IMR-90 (cell line): ENCODE measurements at regions not wholly inside any gene's neighbourhood (a gene's known extent, or its start where the extent isn't known, plus 50 kb on each side); places are given as distances from the start of the nearest gene placed in this dataset.

Experiments
- ATAC-seq: fragments of 200-7000 bp; cut with Tn5 transposase; 2 replicates; pipeline ENCODE4 v1.9.1; 2020; ENCODE audit warnings: low read depth, mild to moderate bottlenecking, moderate library complexity
- BruUV-seq: library from RNA; stranded (reverse); fragments of 400-500 nt; replicated peaks from 2 replicates; lab custom pipeline; 2021; lab: Mats Ljungman, UMichigan
- CTCF ChIA-PET: fragments of 300-600 bp; formaldehyde crosslinking; extraction: SDS; loops from one replicate; lab custom pipeline; 2021; ENCODE audit warnings: antibody characterized with exemption; lab: Yijun Ruan, JAX
- POLR2A ChIA-PET: fragments of 300-600 bp; sonication (Branson Sonifier 250); formaldehyde crosslinking; loops from one replicate; lab custom pipeline; 2022; ENCODE audit warnings: antibody characterized with exemption; ENCODE audit not compliant: unreplicated experiment; lab: Charles Lee
- DNase-seq: peaks from one replicate; pipeline ENCODE4 v3.0.0; 2013
- H2AFZ ChIP-seq: replicated peaks from 2 replicates; pipeline ENCODE3; 2013; ENCODE audit warnings: low read length, mild to moderate bottlenecking; ENCODE audit not compliant: poor library complexity
- H2AK5ac ChIP-seq: 2 replicates; pipeline ENCODE4 v1.6.1; 2013; ENCODE audit warnings: low read depth, low read length, inconsistent platforms
- H2AK9ac ChIP-seq: replicated peaks from 2 replicates; pipeline ENCODE3; 2013; ENCODE audit warnings: mild to moderate bottlenecking, low read depth, low read length, moderate library complexity; ENCODE audit not compliant: poor library complexity
- H2BK120ac ChIP-seq: 2 replicates; pipeline ENCODE4 v1.6.1; 2013; ENCODE audit warnings: low read depth, low read length, inconsistent platforms
- H2BK15ac ChIP-seq: 3 replicates; pipeline ENCODE4 v1.6.1; 2013; ENCODE audit warnings: low read depth, low read length, inconsistent platforms
- H2BK20ac ChIP-seq: 2 replicates; pipeline ENCODE4 v1.6.1; 2013; ENCODE audit warnings: low read depth, mild to moderate bottlenecking, inconsistent platforms, low read length, moderate library complexity
- H2BK5ac ChIP-seq: 2 replicates; pipeline ENCODE4 v1.6.1; 2013; ENCODE audit warnings: mild to moderate bottlenecking, low read depth, low read length, inconsistent platforms; ENCODE audit not compliant: poor library complexity, severe bottlenecking
- H3K14ac ChIP-seq: replicated peaks from 2 replicates; pipeline ENCODE4 v1.6.1; 2013; ENCODE audit warnings: low read depth, low read length, inconsistent platforms
- H3K18ac ChIP-seq: 2 replicates; pipeline ENCODE4 v1.6.1; 2013; ENCODE audit warnings: low read depth, low read length, control low read depth
- H3K23ac ChIP-seq: 2 replicates; pipeline ENCODE4 v1.6.1; 2013; ENCODE audit warnings: low read depth, low read length, inconsistent platforms
- H3K27ac ChIP-seq: 2 replicates; pipeline ENCODE4 v1.5.1; 2013; ENCODE audit warnings: mild to moderate bottlenecking, control low read depth, low read length; ENCODE audit not compliant: insufficient read depth
- H3K27me3 ChIP-seq: 2 replicates; pipeline ENCODE4 v1.6.1; 2013; ENCODE audit warnings: low read length; ENCODE audit not compliant: control insufficient read depth, insufficient read depth
- H3K36me3 ChIP-seq: 2 replicates; pipeline ENCODE4 v1.6.1; 2013; ENCODE audit warnings: low read length, mixed read lengths; ENCODE audit not compliant: control insufficient read depth, insufficient read depth
- H3K4ac ChIP-seq: 2 replicates; pipeline ENCODE4 v1.6.1; 2013; ENCODE audit warnings: low read depth, low read length, inconsistent platforms
- H3K4me1 ChIP-seq: 2 replicates; pipeline ENCODE4 v1.6.1; 2013; ENCODE audit warnings: low read length, mixed read lengths; ENCODE audit not compliant: control insufficient read depth, insufficient read depth
- H3K4me2 ChIP-seq: 2 replicates; pipeline ENCODE4 v1.6.1; 2013; ENCODE audit warnings: low read depth, mild to moderate bottlenecking, control low read depth, low read length, moderate library complexity
- H3K4me3 ChIP-seq: 2 replicates; pipeline ENCODE4 v1.5.1; 2013; ENCODE audit warnings: low read depth, mild to moderate bottlenecking, control low read depth, low read length, moderate library complexity; ENCODE audit not compliant: insufficient read depth
- H3K56ac ChIP-seq: 2 replicates; pipeline ENCODE4 v1.6.1; 2013; ENCODE audit warnings: low read length, inconsistent platforms; ENCODE audit not compliant: insufficient read depth; ENCODE audit errors: extremely low read depth
- H3K79me1 ChIP-seq, 2 experiments: 2 replicates each; pipeline ENCODE4 v1.6.1; 2013; ENCODE audit warnings: low read length in 2 of 2, inconsistent platforms in 1 of 2, low read depth in 1 of 2
- H3K9ac ChIP-seq: 2 replicates; pipeline ENCODE4 v1.6.1; 2013; ENCODE audit warnings: low read depth, low read length, control low read depth
- H3K9me1 ChIP-seq: 2 replicates; pipeline ENCODE4 v1.6.1; 2013; ENCODE audit warnings: low read length, inconsistent platforms; ENCODE audit not compliant: insufficient read depth
- H3K9me3 ChIP-seq: 2 replicates; pipeline ENCODE4 v1.6.1; 2013; ENCODE audit warnings: low read length; ENCODE audit not compliant: control insufficient read depth, insufficient read depth
- H4K20me1 ChIP-seq: 2 replicates; pipeline ENCODE4 v1.6.1; 2013; ENCODE audit warnings: low read length, inconsistent platforms; ENCODE audit not compliant: insufficient read depth
- H4K5ac ChIP-seq: 2 replicates; pipeline ENCODE4 v1.6.1; 2013; ENCODE audit warnings: mild to moderate bottlenecking, low read depth, low read length, control low read depth
- H4K8ac ChIP-seq, 2 experiments: 2 replicates each; pipeline ENCODE4 v1.6.1; 2013; ENCODE audit warnings: low read depth in 2 of 2, low read length in 2 of 2, control low read depth in 1 of 2, inconsistent platforms in 1 of 2
- H4K91ac ChIP-seq: 2 replicates; pipeline ENCODE4 v1.6.1; 2013; ENCODE audit warnings: low read depth, low read length, inconsistent platforms; ENCODE audit not compliant: insufficient read depth
- BHLHE40 ChIP-seq: fragments of 150-350 bp; IDR thresholded peaks from 2 replicates; pipeline ENCODE4 v1.6.1; 2016; ENCODE audit warnings: mild to moderate bottlenecking, low read depth, low read length
- CEBPB ChIP-seq: IDR thresholded peaks from 2 replicates; pipeline ENCODE4 v1.6.1; 2012; ENCODE audit warnings: low read depth, low read length, improper control_type of control experiment
- CHD1 ChIP-seq: IDR thresholded peaks from 2 replicates; pipeline ENCODE4 v1.6.1; 2012; ENCODE audit warnings: low read depth, low read length, improper control_type of control experiment
- CTCF ChIP-seq: conservative IDR thresholded peaks from 2 replicates; pipeline ENCODE4 v1.5.1; 2012; ENCODE audit warnings: mild to moderate bottlenecking, low read depth, low read length, improper control_type of control experiment
- FOS ChIP-seq: fragments of 150-350 bp; IDR thresholded peaks from 2 replicates; pipeline ENCODE4 v1.6.1; 2016; ENCODE audit warnings: low read depth, low read length
- MAFK ChIP-seq: IDR thresholded peaks from 2 replicates; pipeline ENCODE4 v1.6.1; 2012; ENCODE audit warnings: low read depth, low read length, improper control_type of control experiment
- MAZ ChIP-seq: IDR thresholded peaks from 2 replicates; pipeline ENCODE4 v1.6.1; 2012; ENCODE audit warnings: low read depth, mild to moderate bottlenecking, low read length, improper control_type of control experiment, moderate library complexity, borderline replicate concordance
- MXI1 ChIP-seq: IDR thresholded peaks from 2 replicates; pipeline ENCODE4 v1.6.1; 2012; ENCODE audit warnings: low read depth, mild to moderate bottlenecking, low read length, moderate library complexity, borderline replicate concordance
- NFE2L2 ChIP-seq: fragments of 150-350 bp; IDR thresholded peaks from 2 replicates; pipeline ENCODE4 v1.6.1; 2016; ENCODE audit warnings: low read depth, mild to moderate bottlenecking, low read length
- POLR2A ChIP-seq: IDR thresholded peaks from 2 replicates; pipeline ENCODE4 v1.6.1; 2012; ENCODE audit warnings: mild to moderate bottlenecking, low read depth, low read length
- RAD21 ChIP-seq: IDR thresholded peaks from 2 replicates; pipeline ENCODE4 v1.6.1; 2012; ENCODE audit warnings: low read length, improper control_type of control experiment
- RCOR1 ChIP-seq: IDR thresholded peaks from 2 replicates; pipeline ENCODE4 v1.6.1; 2012; ENCODE audit warnings: mild to moderate bottlenecking, low read length, improper control_type of control experiment; ENCODE audit not compliant: insufficient replicate concordance
- RFX5 ChIP-seq: IDR thresholded peaks from 2 replicates; pipeline ENCODE4 v1.8.0; 2012; ENCODE audit warnings: low read depth, mild to moderate bottlenecking, low read length, moderate library complexity
- SMC3 ChIP-seq: fragments of 150-350 bp; IDR thresholded peaks from 2 replicates; pipeline ENCODE4 v1.6.1; 2016; ENCODE audit warnings: low read depth, mild to moderate bottlenecking, antibody characterized with exemption, low read length, moderate library complexity
- WGBS, 2 experiments: methylation state at CpG; one replicate each; pipeline versions ENCODE4 v1.1.5 to v1.1.7; 2013; ENCODE audit warnings: missing lambda C conversion rate in 2 of 2; ENCODE audit not compliant: insufficient read length in 1 of 2; ENCODE audit errors: extremely low coverage in 2 of 2; 5-methylcytosine and 5-hydroxymethylcytosine counted together
- dilution Hi-C: fragments of 300-500 bp; cut with HindIII; formaldehyde crosslinking; loops from one replicate; pipeline ENCODE4 v1.14.3; 2018; ENCODE audit warnings: low sequenced_read_pairs; ENCODE audit not compliant: unreplicated experiment
- in situ Hi-C: fragments of 300-500 bp; cut with MboI; formaldehyde crosslinking; loops from 3 replicates; pipeline ENCODE4 v1.14.3; 2019; ENCODE audit warnings: low sequenced_read_pairs, inconsistent platforms, mixed read lengths
- intact Hi-C: fragments of 100-400 bp; cut with micrococcal nuclease; formaldehyde crosslinking; loops from 2 replicates; pipeline ENCODE4 v1.10.0; 2022
- TF ChIP-seq, protein P1 (sequence below): fragments of 150-350 bp; IDR thresholded peaks from 2 replicates; pipeline ENCODE4 v1.6.1; 2017; ENCODE audit warnings: mild to moderate bottlenecking, antibody characterized with exemption, low read length, low read depth
- TF ChIP-seq, protein P2 (sequence below): fragments of 150-350 bp; IDR thresholded peaks from 2 replicates; pipeline ENCODE4 v1.6.1; 2016; ENCODE audit warnings: low read depth, mild to moderate bottlenecking, low read length, moderate library complexity, borderline replicate concordance

GRCh38 chr10:21363092-21363730 is 162.3 kb downstream of the SKIDA1 start:
- Histone ChIP-seq H3K23ac (no peak overlapping the region), H3K14ac (no peak overlapping the region), H2BK15ac (peak overlapping the region; percentile 70; the same call in 1 of the 3 replicates), H3K4ac (no peak overlapping the region), H3K56ac (no peak overlapping the region), H3K79me1 (no peaks in the 10 kb centered on the region), H3K9me3 (no peaks in the 10 kb centered on the region), H3K36me3 (no peaks in the 10 kb centered on the region), H2BK5ac (no peak overlapping the region), H4K91ac (no peak overlapping the region), H4K5ac (no peak overlapping the region), H2AK9ac (no peak overlapping the region), H3K9me1 (no peaks in the 10 kb centered on the region; the same call in 1 of the 2 replicates), H4K8ac (peak overlapping the region; percentile 53 to 63; a peak in 1 of 4 replicates), H3K4me1 (peaks cover 2% of the 10 kb centered on the region), H2BK20ac (0 out of 2 replicates have a peak overlapping the region, but pooled peaks have one; percentile 27), H2AFZ (peak overlapping the region; percentile 74), H2BK120ac (no peak overlapping the region), H3K27me3 (no peaks in the 10 kb centered on the region), H3K27ac (no peak overlapping the region), H4K20me1 (no peaks in the 10 kb centered on the region), H3K18ac (no peak overlapping the region), H3K4me3 (no peak overlapping the region), H3K4me2 (no peak overlapping the region), H2AK5ac (no peak overlapping the region), H3K9ac (no peak overlapping the region)
- intact Hi-C loops: no loop called here
- POLR2A ChIA-PET: no interaction called here
- no TSS peak for BruUV-seq
- WGBS, 2 experiments: 83% methylated on average over 1 of the region's 4 CpGs; no CpG with 5 or more reads in 1 of the 2 experiments
- ATAC-seq (no peak), DNase-seq (no peak)
- in situ Hi-C loops: no loop called here
- CTCF ChIA-PET: no interaction called here
- TF ChIP-seq MXI1: no peak
- TF ChIP-seq, protein P1, sequence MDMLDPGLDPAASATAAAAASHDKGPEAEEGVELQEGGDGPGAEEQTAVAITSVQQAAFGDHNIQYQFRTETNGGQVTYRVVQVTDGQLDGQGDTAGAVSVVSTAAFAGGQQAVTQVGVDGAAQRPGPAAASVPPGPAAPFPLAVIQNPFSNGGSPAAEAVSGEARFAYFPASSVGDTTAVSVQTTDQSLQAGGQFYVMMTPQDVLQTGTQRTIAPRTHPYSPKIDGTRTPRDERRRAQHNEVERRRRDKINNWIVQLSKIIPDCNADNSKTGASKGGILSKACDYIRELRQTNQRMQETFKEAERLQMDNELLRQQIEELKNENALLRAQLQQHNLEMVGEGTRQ: no peak
- no peak for TF ChIP-seq RFX5
- no peak for TF ChIP-seq POLR2A
- TF ChIP-seq MAZ: no peak
- no peak for TF ChIP-seq RCOR1
- no peak for TF ChIP-seq RAD21
- no peak for TF ChIP-seq CTCF
- TF ChIP-seq SMC3: no peak
- no peak for TF ChIP-seq CHD1
- TF ChIP-seq FOS: no peak
- no peak for TF ChIP-seq CEBPB
- no peak for TF ChIP-seq NFE2L2
- TF ChIP-seq, protein P2, sequence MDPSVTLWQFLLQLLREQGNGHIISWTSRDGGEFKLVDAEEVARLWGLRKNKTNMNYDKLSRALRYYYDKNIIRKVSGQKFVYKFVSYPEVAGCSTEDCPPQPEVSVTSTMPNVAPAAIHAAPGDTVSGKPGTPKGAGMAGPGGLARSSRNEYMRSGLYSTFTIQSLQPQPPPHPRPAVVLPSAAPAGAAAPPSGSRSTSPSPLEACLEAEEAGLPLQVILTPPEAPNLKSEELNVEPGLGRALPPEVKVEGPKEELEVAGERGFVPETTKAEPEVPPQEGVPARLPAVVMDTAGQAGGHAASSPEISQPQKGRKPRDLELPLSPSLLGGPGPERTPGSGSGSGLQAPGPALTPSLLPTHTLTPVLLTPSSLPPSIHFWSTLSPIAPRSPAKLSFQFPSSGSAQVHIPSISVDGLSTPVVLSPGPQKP: no peak
- TF ChIP-seq BHLHE40: no peak
- TF ChIP-seq MAFK: no peak
- dilution Hi-C loops: no loop called here
